ENCODE measurements at regions not wholly inside any gene's neighbourhood (a gene's known extent, or its start where the extent isn't known, plus 50 kb on each side); places are given as distances from the start of the nearest gene placed in this dataset.
"Not testable (repeated sequence)": the region's sequence is repeated elsewhere in the genome, so short reads cannot be mapped to it uniquely, and the experiment has no call there.

- DNase-seq: no peak
Observed at GRCh38 chr1:47523835-47524215, 86.0 kb downstream of the FOXD2 start.

GRCh38 chr1:47524272-47524671 lies 86.4 kb downstream of the FOXD2 start:
- DNase-seq: peak; percentile 8

- DNase-seq: no peak
Observed at GRCh38 chr1:47527653-47528272, 89.9 kb downstream of the FOXD2 start.

- DNase-seq: no peak
Observed at GRCh38 chr1:47529520-47530098, 91.8 kb downstream of the FOXD2 start.

- no peak for DNase-seq
Observed at GRCh38 chr1:47532921-47533792, 95.3 kb downstream of the FOXD2 start.

- DNase-seq: no peak
Observed at GRCh38 chr1:47533793-47534328, 96.0 kb downstream of the FOXD2 start.

- DNase-seq: no peak
Observed at GRCh38 chr1:47534436-47534835, 96.6 kb downstream of the FOXD2 start.

- no peak for DNase-seq
Observed at GRCh38 chr1:47536646-47537118, 98.8 kb downstream of the FOXD2 start.

- no peak for DNase-seq
Observed at GRCh38 chr1:47537268-47537667, 99.4 kb downstream of the FOXD2 start.

GRCh38 chr1:47537966-47538365 lies 100.1 kb downstream of the FOXD2 start:
- DNase-seq: no peak

- not testable (repeated sequence) for DNase-seq
Observed at GRCh38 chr1:47538530-47538929, 100.7 kb downstream of the FOXD2 start.

- not testable (repeated sequence) for DNase-seq
Observed at GRCh38 chr1:47541705-47542104, 103.9 kb downstream of the FOXD2 start.

GRCh38 chr1:47543089-47543488 lies 105.2 kb downstream of the FOXD2 start:
- not testable (repeated sequence) for DNase-seq

- no peak for DNase-seq
Observed at GRCh38 chr1:47545912-47546483, 108.2 kb downstream of the FOXD2 start.

- no peak for DNase-seq
Observed at GRCh38 chr1:47547753-47548573, 110.1 kb downstream of the FOXD2 start.

GRCh38 chr1:47548637-47549036 lies 110.8 kb downstream of the FOXD2 start:
- DNase-seq: no peak

- DNase-seq: no peak
Observed at GRCh38 chr1:47549532-47549931, 111.7 kb downstream of the FOXD2 start.

- DNase-seq: no peak
Observed at GRCh38 chr1:47550929-47551328, 113.1 kb downstream of the FOXD2 start.

- no peak for DNase-seq
Observed at GRCh38 chr1:47551971-47552528, 114.2 kb downstream of the FOXD2 start.

GRCh38 chr1:47554082-47554481 lies 116.2 kb downstream of the FOXD2 start:
- DNase-seq: no peak

GRCh38 chr1:47554901-47555300 lies 117.1 kb downstream of the FOXD2 start:
- no peak for DNase-seq

- DNase-seq: no peak
Observed at GRCh38 chr1:47555306-47555705, 117.5 kb downstream of the FOXD2 start.
